Lung microvascular endothelial cell (primary cell): ENCODE measurements at regions not wholly inside any gene's neighbourhood (a gene's known extent, or its start where the extent isn't known, plus 50 kb on each side); places are given as distances from the start of the nearest gene placed in this dataset.
"Not testable (repeated sequence)": the region's sequence is repeated elsewhere in the genome, so short reads cannot be mapped to it uniquely, and the experiment has no call there.

Experiments used
- DNase-seq, 2 donors: peaks; one replicate each; pipeline versions ENCODE4 v3.0.0 to v3.0.0-alpha.2; 2010; ENCODE audit warnings: low read depth in 2 of 2

DNA sequence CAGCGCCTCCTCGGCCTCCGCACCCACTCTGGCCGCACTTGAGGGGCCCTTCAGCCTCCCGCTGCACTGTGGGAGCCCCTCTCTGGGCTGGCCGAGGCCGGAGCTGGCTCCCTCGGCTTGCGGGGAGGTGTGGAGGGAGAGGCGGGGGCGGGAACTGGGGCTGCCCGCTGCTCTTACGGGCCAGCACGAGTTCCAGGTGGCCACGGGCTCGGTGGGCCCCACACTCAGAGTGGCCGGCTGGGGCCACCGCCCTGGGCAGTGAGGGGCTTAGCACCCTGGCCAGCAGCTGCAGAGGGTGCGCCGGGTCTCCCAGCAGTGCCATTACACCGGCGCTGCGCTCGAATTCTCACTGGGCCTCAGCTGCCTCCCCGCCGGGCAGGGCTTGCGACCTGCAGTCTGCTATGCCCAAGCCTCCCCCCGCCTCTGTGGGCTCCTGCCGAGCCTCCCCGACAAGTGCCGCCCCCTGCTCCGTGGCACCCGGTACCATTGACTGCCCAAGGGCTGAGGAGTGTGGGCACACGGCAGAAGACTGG is 167.1 kb upstream of the PLSCR5 start:
- no peak for DNase-seq

GRCh38 chr3:146770881-146771280 is 165.7 kb upstream of the PLSCR5 start:
- DNase-seq, result peak; percentile 5 to 33

- DNase-seq, result no peak
Observed at GRCh38 chr3:146770301-146770700, 165.2 kb upstream of the PLSCR5 start.

- DNase-seq, result no peak
Observed at GRCh38 chr3:146757759-146758158, 152.6 kb upstream of the PLSCR5 start.

- DNase-seq, result peak in 1 of 2 donors; percentile 33
Observed at GRCh38 chr3:146750196-146750595, 145.1 kb upstream of the PLSCR5 start.

DNA sequence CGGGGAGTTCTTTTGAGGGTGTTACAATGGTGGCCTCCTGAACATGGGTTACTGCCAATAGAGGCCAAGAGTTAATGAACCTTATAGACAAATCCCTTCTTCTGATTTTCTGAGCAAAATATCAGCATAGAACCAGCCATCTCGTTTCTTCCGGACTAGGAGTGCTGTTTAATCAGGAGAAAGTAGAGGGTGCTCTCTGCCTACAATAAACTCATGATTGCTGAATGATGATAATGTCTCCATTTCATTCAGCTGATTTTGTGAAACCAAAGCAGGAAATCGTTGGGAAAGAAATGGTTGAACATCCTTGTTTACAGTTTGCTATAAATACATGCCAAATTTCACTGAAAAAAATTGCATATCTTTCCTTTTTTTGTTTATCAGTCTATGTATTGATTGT is 142.8 kb upstream of the PLSCR5 start:
- peak; percentile 59 for DNase-seq

GRCh38 chr3:146747051-146747450 is 141.9 kb upstream of the PLSCR5 start:
- DNase-seq, result no peak

DNA sequence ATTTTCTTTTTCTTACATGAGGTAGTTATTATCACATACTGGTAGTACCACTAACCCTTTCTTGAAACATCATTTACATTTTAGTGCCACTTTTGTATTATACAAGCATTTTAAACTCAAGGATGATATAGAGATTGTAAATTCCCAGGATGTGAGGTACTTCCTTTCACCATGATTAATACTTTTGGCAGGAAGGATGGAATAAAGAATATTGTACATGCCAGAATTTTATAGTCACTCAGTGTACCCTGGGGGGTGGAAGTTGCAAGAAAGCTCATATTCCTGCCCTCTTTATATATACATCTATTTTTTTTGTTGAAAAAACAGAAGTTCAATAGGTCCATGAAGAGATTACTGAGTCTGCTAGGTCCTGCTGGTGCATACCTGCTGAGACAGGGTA is 141.0 kb upstream of the PLSCR5 start:
- peak; percentile 44 to 66 for DNase-seq

GRCh38 chr3:146739203-146739671 is 134.1 kb upstream of the PLSCR5 start:
- DNase-seq, result no peak

DNA sequence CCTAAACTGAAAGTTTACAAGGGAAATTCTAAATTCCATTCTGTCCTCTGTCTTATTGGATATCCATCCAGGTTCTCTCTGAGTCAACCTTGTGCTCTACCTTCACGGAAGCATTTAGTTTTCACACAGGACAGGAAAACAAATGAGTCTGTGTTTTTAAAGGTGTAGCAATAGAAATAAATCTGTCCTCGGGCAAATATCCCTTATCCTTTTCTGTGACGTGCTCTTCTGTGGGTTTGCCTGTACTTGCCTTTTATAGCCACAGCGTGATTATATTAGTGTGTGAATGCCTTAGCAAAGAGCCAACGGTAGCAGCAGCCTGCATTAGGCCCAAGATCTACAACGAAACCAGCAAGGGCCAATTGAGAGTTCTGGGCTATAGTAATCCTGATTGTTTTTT is 127.2 kb upstream of the PLSCR5 start:
- DNase-seq, result no peak

DNA sequence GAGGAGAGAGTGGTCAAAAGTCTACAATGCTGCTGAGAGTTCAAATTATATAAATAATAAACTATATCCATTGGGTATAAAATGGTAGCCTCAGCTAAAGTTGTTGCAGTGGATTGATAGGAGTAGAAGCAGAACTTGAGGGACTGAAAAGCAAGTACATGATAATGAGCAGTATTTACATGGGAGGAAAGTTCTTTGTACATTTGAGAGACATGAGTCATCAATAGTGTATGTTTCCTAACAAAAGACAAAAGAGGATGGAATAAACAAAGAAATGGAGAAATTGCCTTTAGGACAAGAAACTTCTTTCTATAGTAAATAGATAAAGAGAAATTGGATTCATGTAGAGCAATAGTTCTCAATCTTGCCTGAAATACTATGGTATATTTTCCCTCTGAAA is 110.0 kb upstream of the PLSCR5 start:
- DNase-seq, result peak in 1 of 2 donors; percentile 47

DNA sequence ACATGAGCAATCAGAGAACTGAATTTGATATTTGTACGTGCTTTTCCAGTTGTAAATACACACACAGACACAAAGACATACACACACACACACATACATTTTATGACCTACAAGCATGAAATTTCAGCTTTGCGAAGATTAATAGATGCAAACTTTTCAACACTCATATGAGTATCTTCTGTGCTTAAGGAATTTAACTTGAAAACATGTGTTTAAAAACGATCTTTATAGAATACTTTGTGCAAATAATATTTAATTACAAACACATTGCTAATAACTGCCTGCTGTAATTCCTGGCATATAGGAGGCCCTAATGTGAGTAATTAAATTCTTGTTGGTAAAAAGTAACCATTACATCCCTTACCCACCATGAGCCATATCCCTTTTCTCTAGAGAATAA is 107.7 kb upstream of the PLSCR5 start:
- no peak for DNase-seq

- no peak for DNase-seq
Observed at GRCh38 chr3:146709969-146710368, 104.8 kb upstream of the PLSCR5 start.

- DNase-seq, result no peak
Observed at GRCh38 chr3:146705225-146705624, 100.1 kb upstream of the PLSCR5 start.

DNA sequence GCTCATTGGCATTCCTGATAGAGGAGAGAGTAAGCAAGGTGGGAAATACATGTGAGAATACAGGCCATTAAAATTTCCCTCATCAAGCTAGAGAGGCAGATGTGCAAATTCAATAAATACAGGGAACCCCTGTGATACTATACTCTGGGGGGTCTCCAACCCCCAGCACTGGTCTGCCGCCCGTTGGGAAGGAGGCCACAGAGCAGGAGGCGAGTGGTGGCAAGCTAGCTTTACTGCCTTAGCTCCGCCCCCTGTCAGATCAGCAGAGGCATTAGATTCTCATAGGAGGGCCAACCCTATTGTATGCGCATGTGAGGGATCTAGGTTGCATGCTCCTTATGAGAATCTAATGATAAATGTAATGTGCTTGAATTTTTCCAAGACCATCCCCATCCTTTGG is 97.1 kb upstream of the PLSCR5 start:
- no peak for DNase-seq

DNA sequence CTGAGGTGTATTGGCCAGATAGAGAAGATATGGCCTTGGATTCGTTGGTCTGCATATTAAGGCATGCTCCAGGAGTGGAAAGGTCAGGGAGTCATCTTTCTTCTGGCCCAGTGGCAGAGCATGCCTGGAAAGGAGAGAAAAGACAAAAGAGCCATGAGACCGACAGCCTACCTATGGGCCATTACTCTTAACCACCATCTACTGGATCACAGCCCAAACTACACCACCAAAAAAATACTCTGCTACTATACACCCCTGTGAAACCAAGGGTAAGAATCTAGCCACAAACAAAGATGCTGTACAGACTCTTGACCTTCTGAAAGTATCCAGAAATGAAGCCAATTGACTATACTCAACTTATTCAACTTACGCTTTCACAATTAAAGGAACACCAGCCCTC is 96.1 kb upstream of the PLSCR5 start:
- DNase-seq, result no peak

DNA sequence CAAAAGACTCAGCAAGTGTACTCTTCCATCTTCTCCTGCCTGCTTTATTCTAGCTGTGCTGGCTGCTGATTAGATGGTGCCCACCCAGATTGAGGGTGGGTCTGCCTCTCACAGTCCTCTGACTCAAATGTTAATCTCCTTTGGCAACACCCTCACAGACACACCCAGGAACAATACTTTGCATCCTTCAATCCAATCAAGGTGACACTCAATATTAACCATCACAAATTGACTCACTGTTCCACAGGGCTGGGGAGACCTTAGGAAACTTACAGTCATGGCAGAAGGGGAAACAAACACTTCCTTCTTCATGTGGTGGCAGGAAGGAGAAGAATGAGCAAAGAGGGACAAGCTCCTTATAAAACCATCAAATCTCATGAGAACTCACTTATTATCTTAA is 94.9 kb upstream of the PLSCR5 start:
- DNase-seq, result not testable (repeated sequence)

- DNase-seq, result no peak
Observed at GRCh38 chr3:146692254-146692653, 87.1 kb upstream of the PLSCR5 start.

GRCh38 chr3:146685050-146685814 is 80.1 kb upstream of the PLSCR5 start:
- DNase-seq, result no peak

GRCh38 chr3:146682171-146682570 is 77.0 kb upstream of the PLSCR5 start:
- DNase-seq, result peak in 1 of 2 donors; percentile 4

DNA sequence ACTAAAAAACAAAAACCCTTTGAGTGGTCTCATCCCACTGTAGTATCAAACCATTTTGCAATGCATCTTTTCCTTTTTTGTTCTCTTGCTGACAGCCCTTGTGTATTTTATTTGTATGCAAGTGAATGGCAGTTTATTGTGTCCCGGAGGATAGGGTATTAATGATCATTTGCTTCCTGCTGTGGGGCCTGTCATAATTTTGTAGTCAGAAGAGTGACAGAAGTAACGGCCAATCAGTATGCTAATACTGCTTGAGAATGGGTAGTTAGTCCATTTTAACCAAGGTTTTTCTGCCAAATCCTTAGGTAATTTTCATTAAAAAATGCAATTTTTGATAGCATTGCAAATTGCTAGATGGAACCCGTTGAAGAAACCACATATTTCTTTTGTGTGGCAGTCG is 75.5 kb upstream of the PLSCR5 start:
- no peak for DNase-seq

DNA sequence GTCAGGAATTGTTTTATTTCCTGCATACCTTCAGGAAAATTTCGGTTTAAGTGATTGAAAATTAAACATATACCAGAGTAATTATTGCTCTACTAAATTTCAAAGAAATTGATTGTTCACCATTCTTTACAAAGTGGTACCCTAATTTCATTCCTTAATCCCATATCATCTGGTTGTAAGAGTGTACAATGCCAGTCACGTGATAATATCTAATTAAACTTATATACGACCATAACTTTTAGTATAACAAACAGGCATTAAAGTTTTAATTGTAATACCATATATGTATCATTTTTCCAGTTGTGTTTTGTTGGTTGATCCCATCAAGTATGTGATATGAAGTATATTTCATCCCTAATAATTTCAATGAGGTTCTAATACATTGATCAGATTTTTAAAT is 74.8 kb upstream of the PLSCR5 start:
- DNase-seq, result no peak

DNA sequence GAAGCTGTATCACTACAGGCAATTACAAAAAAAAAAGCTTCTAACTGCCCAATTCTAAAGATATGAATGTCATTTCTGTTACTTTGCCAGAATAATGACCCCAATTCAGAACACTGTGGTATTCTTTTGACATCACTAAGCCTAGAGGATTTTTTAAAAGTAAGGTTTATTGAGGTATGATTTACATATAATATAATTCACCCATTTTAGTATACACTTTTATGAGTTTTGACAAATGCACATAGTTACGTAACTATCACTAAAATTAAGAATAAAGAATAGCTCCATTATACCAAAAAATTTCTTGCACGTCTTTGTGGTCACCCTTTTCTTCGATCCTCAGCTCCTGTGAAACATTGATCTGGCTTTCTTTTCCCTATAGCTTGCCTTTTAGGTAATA is 74.0 kb upstream of the PLSCR5 start:
- no peak for DNase-seq
